ENCODE measurements at regions not wholly inside any gene's neighbourhood (a gene's known extent, or its start where the extent isn't known, plus 50 kb on each side); places are given as distances from the start of the nearest gene placed in this dataset.
"Not testable (repeated sequence)": the region's sequence is repeated elsewhere in the genome, so short reads cannot be mapped to it uniquely, and the experiment has no call there.

DNA sequence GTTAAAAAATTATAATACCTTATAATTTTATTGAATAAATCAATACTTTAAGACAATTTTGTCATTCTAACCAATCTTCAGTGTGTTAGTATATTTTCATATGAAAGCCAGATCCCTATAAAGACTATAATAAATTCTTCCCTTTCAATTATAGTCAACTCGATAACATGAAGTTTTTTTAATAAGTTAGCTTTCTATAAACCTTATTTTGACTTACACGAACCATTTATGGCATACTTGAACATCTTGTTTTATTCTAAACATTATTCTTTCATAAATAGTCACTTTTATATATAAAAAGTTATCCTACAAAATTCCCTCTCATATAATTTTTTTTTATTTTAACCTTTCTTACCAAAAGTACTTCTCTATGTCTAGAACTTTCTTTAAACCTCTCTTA is 1002.3 kb downstream of the TMEM121 start:
- DNase-seq, result no peak
- H3K9me3 ChIP-seq, result no peaks in the 10 kb centered on the region
- intact Hi-C loops (cut with DNase I; ENCODE audit: low total_unique reads), result no loop called here
- H3K27me3 ChIP-seq, result no peaks in the 10 kb centered on the region
- no peaks in the 10 kb centered on the region for H3K4me1 ChIP-seq
- H3K4me3 ChIP-seq, result no peak overlapping the region
- no peak overlapping the region for H3K27ac ChIP-seq
- TF ChIP-seq, protein P1, sequence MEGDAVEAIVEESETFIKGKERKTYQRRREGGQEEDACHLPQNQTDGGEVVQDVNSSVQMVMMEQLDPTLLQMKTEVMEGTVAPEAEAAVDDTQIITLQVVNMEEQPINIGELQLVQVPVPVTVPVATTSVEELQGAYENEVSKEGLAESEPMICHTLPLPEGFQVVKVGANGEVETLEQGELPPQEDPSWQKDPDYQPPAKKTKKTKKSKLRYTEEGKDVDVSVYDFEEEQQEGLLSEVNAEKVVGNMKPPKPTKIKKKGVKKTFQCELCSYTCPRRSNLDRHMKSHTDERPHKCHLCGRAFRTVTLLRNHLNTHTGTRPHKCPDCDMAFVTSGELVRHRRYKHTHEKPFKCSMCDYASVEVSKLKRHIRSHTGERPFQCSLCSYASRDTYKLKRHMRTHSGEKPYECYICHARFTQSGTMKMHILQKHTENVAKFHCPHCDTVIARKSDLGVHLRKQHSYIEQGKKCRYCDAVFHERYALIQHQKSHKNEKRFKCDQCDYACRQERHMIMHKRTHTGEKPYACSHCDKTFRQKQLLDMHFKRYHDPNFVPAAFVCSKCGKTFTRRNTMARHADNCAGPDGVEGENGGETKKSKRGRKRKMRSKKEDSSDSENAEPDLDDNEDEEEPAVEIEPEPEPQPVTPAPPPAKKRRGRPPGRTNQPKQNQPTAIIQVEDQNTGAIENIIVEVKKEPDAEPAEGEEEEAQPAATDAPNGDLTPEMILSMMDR (IDR thresholded peaks at IDR 0.05), result no peak
- H3K36me3 ChIP-seq, result no peaks in the 10 kb centered on the region

DNA sequence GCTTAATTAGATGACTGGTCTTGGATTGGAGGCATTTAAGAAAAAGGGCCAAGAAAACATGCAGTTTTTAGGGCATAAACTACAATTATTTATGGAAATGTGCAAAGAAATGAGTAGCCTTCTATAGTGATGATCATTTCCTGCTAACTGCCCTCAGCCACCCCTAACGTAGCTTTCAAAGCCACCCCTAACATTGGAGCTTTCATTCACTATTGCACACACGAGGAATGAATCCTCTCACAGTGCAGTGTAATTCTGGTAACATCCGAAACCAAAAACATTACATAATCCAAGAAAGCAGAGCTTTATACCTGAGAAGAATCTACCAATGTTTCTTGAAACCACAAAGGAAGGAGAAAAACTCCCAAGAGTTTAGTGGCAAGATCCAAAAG is 1003.6 kb downstream of the TMEM121 start:
- H3K4me1 ChIP-seq, result no peaks in the 10 kb centered on the region
- TF ChIP-seq, protein P1 (IDR thresholded peaks at IDR 0.05), result no peak
- no peak for DNase-seq
- H3K9me3 ChIP-seq, result no peaks in the 10 kb centered on the region
- no peak overlapping the region for H3K27ac ChIP-seq
- intact Hi-C loops (cut with DNase I; ENCODE audit: low total_unique reads), result no loop called here
- no peaks in the 10 kb centered on the region for H3K27me3 ChIP-seq
- no peaks in the 10 kb centered on the region for H3K36me3 ChIP-seq
- H3K4me3 ChIP-seq, result no peak overlapping the region

DNA sequence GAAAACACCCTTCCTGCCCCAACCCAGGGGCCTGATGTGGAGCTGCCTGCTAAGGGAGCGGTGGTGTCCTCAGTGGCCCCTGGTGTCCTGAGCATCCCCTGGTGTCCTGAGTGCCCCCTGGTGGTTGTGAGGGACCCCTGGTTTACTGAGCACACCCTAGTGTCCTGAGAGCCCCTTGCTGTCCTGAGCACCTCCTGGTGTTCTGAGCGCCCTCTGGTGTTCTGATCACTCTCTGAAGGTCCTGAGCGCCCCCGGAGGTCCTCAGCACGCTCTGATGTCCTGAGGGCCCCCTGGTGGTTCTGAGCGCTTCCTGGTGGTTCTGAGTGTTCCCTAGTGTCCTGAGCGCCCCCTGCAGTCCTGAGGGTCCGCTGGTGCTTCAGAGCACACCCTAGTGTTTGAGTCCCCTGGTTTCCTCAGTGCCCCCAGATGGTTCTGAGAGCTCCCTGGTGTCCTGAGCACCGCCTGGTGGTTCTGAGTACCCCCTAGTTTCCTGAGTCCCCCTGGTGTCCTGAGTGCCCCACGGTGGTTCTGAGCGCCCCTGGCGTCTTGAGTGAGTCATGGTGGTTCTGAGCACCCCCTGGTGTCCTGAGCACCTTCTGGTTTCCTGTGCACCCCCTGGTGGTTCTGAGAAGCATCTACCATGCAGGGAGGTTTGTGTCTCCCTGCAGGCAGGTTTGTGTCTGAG is 1004.2 kb downstream of the TMEM121 start:
- intact Hi-C loops (cut with DNase I; ENCODE audit: low total_unique reads), result no loop called here
- Histone ChIP-seq H3K4me1 (no peaks in the 10 kb centered on the region), H3K27me3 (no peaks in the 10 kb centered on the region), H3K9me3 (no peaks in the 10 kb centered on the region), H3K27ac (no peak overlapping the region), H3K36me3 (no peaks in the 10 kb centered on the region), H3K4me3 (no peak overlapping the region)
- no peak for DNase-seq
- TF ChIP-seq, protein P1 (IDR thresholded peaks at IDR 0.05), result no peak

DNA sequence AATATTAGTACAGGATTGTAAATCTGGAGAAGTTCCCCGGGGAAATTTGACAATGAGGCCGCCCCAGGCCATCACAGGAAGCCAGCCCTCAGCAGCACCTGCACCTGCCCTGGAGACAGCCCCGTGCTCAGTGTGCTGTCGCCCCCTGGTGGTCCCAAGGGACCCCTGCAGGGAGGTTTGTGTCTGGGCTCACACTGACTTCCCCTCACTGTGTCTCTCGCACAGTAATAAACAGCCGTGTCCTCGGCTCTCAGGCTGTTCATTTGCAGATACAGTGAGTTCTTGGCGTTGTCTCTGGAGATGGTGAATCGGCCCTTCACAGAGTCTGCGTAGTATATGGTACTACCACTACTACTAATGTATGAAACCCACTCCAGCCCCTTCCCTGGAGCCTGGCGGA is 1011.2 kb downstream of the TMEM121 start:
- DNase-seq; H3K27ac ChIP-seq; H3K4me1 ChIP-seq; H3K9me3 ChIP-seq; H3K36me3 ChIP-seq; H3K27me3 ChIP-seq; intact Hi-C loops (cut with DNase I; ENCODE audit: low total_unique reads); H3K4me3 ChIP-seq: not testable (repeated sequence)

DNA sequence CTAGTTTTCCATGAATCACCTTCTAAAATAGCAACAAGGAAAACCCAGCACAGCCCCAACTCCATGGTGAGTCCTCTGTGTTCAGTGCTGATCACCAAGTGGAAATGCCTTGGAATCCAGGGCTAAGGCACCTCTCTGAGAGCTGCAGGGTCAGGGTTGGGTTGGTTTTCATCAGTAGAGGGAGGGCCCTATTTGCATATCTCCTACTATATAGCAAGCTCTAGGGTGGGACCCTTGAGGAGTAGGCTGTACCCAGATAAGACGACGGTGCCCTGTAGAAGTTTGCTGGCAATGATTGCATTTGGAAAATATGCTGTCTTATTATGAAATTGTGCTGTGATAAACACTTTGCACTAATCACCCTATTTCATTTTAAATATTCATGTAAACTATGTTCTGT is 1011.8 kb downstream of the TMEM121 start:
- H3K36me3 ChIP-seq, result no peaks in the 10 kb centered on the region
- intact Hi-C loops (cut with DNase I; ENCODE audit: low total_unique reads), result no loop called here
- TF ChIP-seq, protein P1 (IDR thresholded peaks at IDR 0.05), result no peak

DNA sequence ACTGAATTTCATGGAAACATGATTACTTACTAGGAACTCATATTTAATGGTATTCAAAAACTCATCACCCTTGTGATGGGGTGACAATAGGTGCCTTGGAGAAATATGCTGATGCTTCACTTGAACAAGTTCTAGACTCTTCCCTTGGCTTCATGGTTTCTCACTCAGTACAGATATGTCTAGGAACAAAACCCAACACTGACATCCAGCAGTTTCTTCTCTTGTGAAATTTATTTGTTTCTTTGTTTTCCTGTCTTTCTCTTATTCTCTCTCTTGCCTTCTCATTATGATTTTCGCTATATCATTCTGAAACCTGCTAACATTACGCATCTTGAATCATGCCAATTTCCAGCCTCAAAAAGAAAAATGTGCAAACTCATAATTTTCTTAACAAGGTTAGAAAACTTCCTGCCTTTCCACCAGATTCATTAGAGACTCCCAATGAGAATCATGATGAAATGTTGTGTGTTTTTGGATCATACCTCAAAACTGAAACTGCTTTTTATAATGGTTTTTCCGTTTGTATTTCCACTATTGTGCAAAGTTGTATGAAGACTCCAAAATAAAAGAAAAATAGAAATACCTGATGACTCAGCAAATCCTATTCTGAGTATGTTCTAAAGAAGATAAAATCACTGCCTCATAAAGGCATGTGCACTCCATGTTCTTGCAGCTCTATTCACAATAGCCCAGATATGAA is 1021.5 kb downstream of the TMEM121 start:
- Histone ChIP-seq H3K27me3 (no peaks in the 10 kb centered on the region), H3K4me1 (no peaks in the 10 kb centered on the region), H3K27ac (no peak overlapping the region), H3K9me3 (no peaks in the 10 kb centered on the region), H3K36me3 (no peaks in the 10 kb centered on the region), H3K4me3 (no peak overlapping the region)
- intact Hi-C loops (cut with DNase I; ENCODE audit: low total_unique reads), result no loop called here
- TF ChIP-seq, protein P1 (IDR thresholded peaks at IDR 0.05), result no peak
- no peak for DNase-seq

More for the DNA sequence above, 1011.8 kb downstream of the TMEM121 start:
- Histone ChIP-seq H3K9me3 (no peaks in the 10 kb centered on the region), H3K27me3 (no peaks in the 10 kb centered on the region), H3K27ac (no peak overlapping the region), H3K4me3 (no peak overlapping the region), H3K4me1 (no peaks in the 10 kb centered on the region)
- DNase-seq, result no peak

Measured in tibial artery (tissue), 4 donors.